ENCODE measurements at regions not wholly inside any gene's neighbourhood (a gene's known extent, or its start where the extent isn't known, plus 50 kb on each side); places are given as distances from the start of the nearest gene placed in this dataset.

DNA sequence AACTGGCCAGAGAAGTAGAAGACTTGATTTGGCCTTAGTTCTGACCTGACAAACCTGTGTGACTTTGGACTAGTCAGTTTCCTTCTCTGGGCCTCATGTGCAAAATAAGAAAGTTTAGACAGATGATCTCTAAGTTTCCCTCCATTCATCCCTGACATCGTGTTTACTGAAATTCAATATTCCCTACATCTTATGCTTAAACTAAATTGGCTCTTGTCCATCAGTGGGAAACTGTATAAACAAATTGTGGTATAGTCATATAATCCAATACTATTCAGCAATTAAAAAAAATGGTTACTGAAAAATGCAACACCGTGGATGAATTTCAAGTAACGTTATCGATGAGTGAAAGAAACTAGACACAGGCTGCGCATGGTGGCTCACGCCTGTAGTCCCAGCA is 64.4 kb upstream of the HRH1 start:
- H3K4me1 ChIP-seq (ENCODE audit: control insufficient read depth, extremely low read depth, insufficient read depth, low read length) = peaks cover 19% of the 10 kb centered on the region
- no peaks in the 10 kb centered on the region for H3K79me2 ChIP-seq (ENCODE audit: control insufficient read depth, insufficient read depth, low read length)
- dilution Hi-C loops (cut with MboI; ENCODE audit: extremely low pct_ligation_motif_present, low sequenced_read_pairs) = no loop called here
- H2AFZ ChIP-seq (ENCODE audit: control insufficient read depth, low read length) = no peak overlapping the region
- TF ChIP-seq, protein P1, sequence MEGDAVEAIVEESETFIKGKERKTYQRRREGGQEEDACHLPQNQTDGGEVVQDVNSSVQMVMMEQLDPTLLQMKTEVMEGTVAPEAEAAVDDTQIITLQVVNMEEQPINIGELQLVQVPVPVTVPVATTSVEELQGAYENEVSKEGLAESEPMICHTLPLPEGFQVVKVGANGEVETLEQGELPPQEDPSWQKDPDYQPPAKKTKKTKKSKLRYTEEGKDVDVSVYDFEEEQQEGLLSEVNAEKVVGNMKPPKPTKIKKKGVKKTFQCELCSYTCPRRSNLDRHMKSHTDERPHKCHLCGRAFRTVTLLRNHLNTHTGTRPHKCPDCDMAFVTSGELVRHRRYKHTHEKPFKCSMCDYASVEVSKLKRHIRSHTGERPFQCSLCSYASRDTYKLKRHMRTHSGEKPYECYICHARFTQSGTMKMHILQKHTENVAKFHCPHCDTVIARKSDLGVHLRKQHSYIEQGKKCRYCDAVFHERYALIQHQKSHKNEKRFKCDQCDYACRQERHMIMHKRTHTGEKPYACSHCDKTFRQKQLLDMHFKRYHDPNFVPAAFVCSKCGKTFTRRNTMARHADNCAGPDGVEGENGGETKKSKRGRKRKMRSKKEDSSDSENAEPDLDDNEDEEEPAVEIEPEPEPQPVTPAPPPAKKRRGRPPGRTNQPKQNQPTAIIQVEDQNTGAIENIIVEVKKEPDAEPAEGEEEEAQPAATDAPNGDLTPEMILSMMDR (optimal IDR thresholded peaks at IDR 0.05 in 1 of 3, IDR thresholded peaks at IDR 0.05 in 1 of 3, conservative IDR thresholded peaks at IDR 0.05 in 1 of 3; ENCODE audit: extremely low read depth in 1 of 3, insufficient read depth in 2 of 3, low read length in 3 of 3) = no peak
- TF ChIP-seq EZH2 (IDR thresholded peaks at IDR 0.05; ENCODE audit: low read length) = no peak
- no peaks in the 10 kb centered on the region for H3K9me3 ChIP-seq (ENCODE audit: control insufficient read depth, low read depth, low read length)
- H3K36me3 ChIP-seq (ENCODE audit: control insufficient read depth in 2 of 2, extremely low read depth in 1 of 2, insufficient read depth in 2 of 2, low read length in 2 of 2) = no peaks in the 10 kb centered on the region
- no peak for DNase-seq (ENCODE audit: low read depth, low spot score)
- no peak overlapping the region for H3K4me3 ChIP-seq (ENCODE audit: control insufficient read depth in 2 of 3, extremely low read depth in 1 of 3, insufficient read depth in 2 of 3, low read depth in 1 of 3, low read length in 3 of 3)
- H3K9ac ChIP-seq (ENCODE audit: control insufficient read depth, extremely low read depth, insufficient read depth, low read length) = no peak overlapping the region
- H4K20me1 ChIP-seq (ENCODE audit: control insufficient read depth, extremely low read depth, insufficient read depth, low read length) = no peaks in the 10 kb centered on the region
- no peaks in the 10 kb centered on the region for H3K9me1 ChIP-seq (ENCODE audit: control insufficient read depth, extremely low read depth, insufficient read depth, low read length)
- no peak overlapping the region for H3K27ac ChIP-seq (ENCODE audit: control insufficient read depth, insufficient read depth, low read length)
- no peak for FAIRE-seq
- no peak overlapping the region for H3K4me2 ChIP-seq (ENCODE audit: control insufficient read depth, extremely low read depth, insufficient read depth, low read depth, low read length)
- no peaks in the 10 kb centered on the region for H3K27me3 ChIP-seq (ENCODE audit: control insufficient read depth, extremely low read depth, insufficient read depth, low read length)

DNA sequence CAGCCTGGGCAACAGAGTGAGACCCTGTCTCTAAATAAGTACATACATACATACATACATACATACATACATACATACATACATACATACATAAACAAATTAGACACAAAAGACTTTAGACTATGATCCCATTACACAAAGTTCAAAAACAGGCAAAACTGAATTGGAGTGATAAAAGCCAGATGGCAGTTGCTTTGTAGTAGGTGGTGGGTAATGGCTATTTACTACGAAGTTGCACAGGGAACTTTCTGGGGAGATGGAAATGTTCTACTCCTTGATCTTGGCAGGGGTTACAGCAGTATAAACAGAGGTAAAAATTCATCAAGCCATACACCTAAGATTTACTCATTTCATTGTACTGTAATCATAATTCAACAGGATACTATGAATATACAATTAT is 63.7 kb upstream of the HRH1 start:
- no peaks in the 10 kb centered on the region for H3K27me3 ChIP-seq (ENCODE audit: control insufficient read depth, extremely low read depth, insufficient read depth, low read length)
- H3K4me1 ChIP-seq (ENCODE audit: control insufficient read depth, extremely low read depth, insufficient read depth, low read length) = peaks cover 19% of the 10 kb centered on the region
- no peak overlapping the region for H2AFZ ChIP-seq (ENCODE audit: control insufficient read depth, low read length)
- TF ChIP-seq EZH2 (IDR thresholded peaks at IDR 0.05; ENCODE audit: low read length) = no peak
- TF ChIP-seq, protein P1 (optimal IDR thresholded peaks at IDR 0.05 in 1 of 3, IDR thresholded peaks at IDR 0.05 in 1 of 3, conservative IDR thresholded peaks at IDR 0.05 in 1 of 3; ENCODE audit: extremely low read depth in 1 of 3, insufficient read depth in 2 of 3, low read length in 3 of 3) = no peak
- no peaks in the 10 kb centered on the region for H4K20me1 ChIP-seq (ENCODE audit: control insufficient read depth, extremely low read depth, insufficient read depth, low read length)
- no peaks in the 10 kb centered on the region for H3K9me3 ChIP-seq (ENCODE audit: control insufficient read depth, low read depth, low read length)
- H3K9ac ChIP-seq (ENCODE audit: control insufficient read depth, extremely low read depth, insufficient read depth, low read length) = no peak overlapping the region
- H3K4me2 ChIP-seq (ENCODE audit: control insufficient read depth, extremely low read depth, insufficient read depth, low read depth, low read length) = no peak overlapping the region
- no peaks in the 10 kb centered on the region for H3K9me1 ChIP-seq (ENCODE audit: control insufficient read depth, extremely low read depth, insufficient read depth, low read length)
- H3K27ac ChIP-seq (ENCODE audit: control insufficient read depth, insufficient read depth, low read length) = no peak overlapping the region
- FAIRE-seq = no peak
- dilution Hi-C loops (cut with MboI; ENCODE audit: extremely low pct_ligation_motif_present, low sequenced_read_pairs) = no loop called here
- H3K36me3 ChIP-seq (ENCODE audit: control insufficient read depth in 2 of 2, extremely low read depth in 1 of 2, insufficient read depth in 2 of 2, low read length in 2 of 2) = no peaks in the 10 kb centered on the region
- DNase-seq (ENCODE audit: low read depth, low spot score) = no peak
- H3K79me2 ChIP-seq (ENCODE audit: control insufficient read depth, insufficient read depth, low read length) = no peaks in the 10 kb centered on the region
- no peak overlapping the region for H3K4me3 ChIP-seq (ENCODE audit: control insufficient read depth in 2 of 3, extremely low read depth in 1 of 3, insufficient read depth in 2 of 3, low read depth in 1 of 3, low read length in 3 of 3)
